ENCODE measurements at regions not wholly inside any gene's neighbourhood (a gene's known extent, or its start where the extent isn't known, plus 50 kb on each side); places are given as distances from the start of the nearest gene placed in this dataset.
"Not testable (repeated sequence)": the region's sequence is repeated elsewhere in the genome, so short reads cannot be mapped to it uniquely, and the experiment has no call there.

- DNase-seq = no peak
Observed at GRCh38 chr12:27861428-27862167, 81.6 kb upstream of the MANSC4 start.

GRCh38 chr12:27859648-27860047 lies 79.6 kb upstream of the MANSC4 start:
- no peak for DNase-seq

GRCh38 chr12:27857006-27857405 lies 77.0 kb upstream of the MANSC4 start:
- not testable (repeated sequence) for DNase-seq

- DNase-seq = no peak
Observed at GRCh38 chr12:27852742-27853141, 72.7 kb upstream of the MANSC4 start.
